ENCODE measurements at regions not wholly inside any gene's neighbourhood (a gene's known extent, or its start where the extent isn't known, plus 50 kb on each side); places are given as distances from the start of the nearest gene placed in this dataset.
"Not testable (repeated sequence)": the region's sequence is repeated elsewhere in the genome, so short reads cannot be mapped to it uniquely, and the experiment has no call there.

GRCh38 chr18:14460364-14460763 is 83.0 kb downstream of the POTEC start:
- not testable (repeated sequence) for DNase-seq (ENCODE audit: low read depth, low spot score)

GRCh38 chr18:14459826-14460225 is 83.6 kb downstream of the POTEC start:
- DNase-seq (ENCODE audit: low read depth, low spot score): not testable (repeated sequence)

- DNase-seq (ENCODE audit: low read depth, low spot score): not testable (repeated sequence)
Measured at GRCh38 chr18:14458009-14458945, 85.1 kb downstream of the POTEC start.

- DNase-seq (ENCODE audit: low read depth, low spot score): not testable (repeated sequence)
Measured at GRCh38 chr18:14450637-14451009, 92.8 kb downstream of the POTEC start.

- not testable (repeated sequence) for DNase-seq (ENCODE audit: low read depth, low spot score)
Measured at GRCh38 chr18:14449995-14450636, 93.3 kb downstream of the POTEC start.

GRCh38 chr18:14449062-14449461 is 94.3 kb downstream of the POTEC start:
- not testable (repeated sequence) for DNase-seq (ENCODE audit: low read depth, low spot score)

GRCh38 chr18:14447715-14448114 is 95.7 kb downstream of the POTEC start:
- DNase-seq (ENCODE audit: low read depth, low spot score): not testable (repeated sequence)

GRCh38 chr18:14435460-14435859 is 107.9 kb downstream of the POTEC start:
- not testable (repeated sequence) for DNase-seq (ENCODE audit: low read depth, low spot score)

GRCh38 chr18:14432371-14432770 is 111.0 kb downstream of the POTEC start:
- not testable (repeated sequence) for DNase-seq (ENCODE audit: low read depth, low spot score)

- DNase-seq (ENCODE audit: low read depth, low spot score): peak; percentile 17
Measured at GRCh38 chr18:14431031-14431521, 112.3 kb downstream of the POTEC start.

GRCh38 chr18:14415806-14416205 is 127.6 kb downstream of the POTEC start:
- DNase-seq (ENCODE audit: low read depth, low spot score): not testable (repeated sequence)

- not testable (repeated sequence) for DNase-seq (ENCODE audit: low read depth, low spot score)
Measured at GRCh38 chr18:14415399-14415798, 128.0 kb downstream of the POTEC start.

- DNase-seq (ENCODE audit: low read depth, low spot score): not testable (repeated sequence)
Measured at GRCh38 chr18:14395533-14395932, 147.9 kb downstream of the POTEC start.

- DNase-seq (ENCODE audit: low read depth, low spot score): not testable (repeated sequence)
Measured at GRCh38 chr18:14393563-14394103, 149.8 kb downstream of the POTEC start.

GRCh38 chr18:14392604-14393003 is 150.8 kb downstream of the POTEC start:
- DNase-seq (ENCODE audit: low read depth, low spot score): not testable (repeated sequence)

GRCh38 chr18:14384961-14385360 is 158.4 kb downstream of the POTEC start:
- not testable (repeated sequence) for DNase-seq (ENCODE audit: low read depth, low spot score)

- DNase-seq (ENCODE audit: low read depth, low spot score): not testable (repeated sequence)
Measured at GRCh38 chr18:14382666-14383065, 160.7 kb downstream of the POTEC start.

GRCh38 chr18:14379489-14379888 is 163.9 kb downstream of the POTEC start:
- DNase-seq (ENCODE audit: low read depth, low spot score): not testable (repeated sequence)

GRCh38 chr18:14378376-14378775 is 165.0 kb downstream of the POTEC start:
- DNase-seq (ENCODE audit: low read depth, low spot score): not testable (repeated sequence)

GRCh38 chr18:14361346-14361745 is 182.1 kb downstream of the POTEC start:
- DNase-seq (ENCODE audit: low read depth, low spot score): not testable (repeated sequence)

GRCh38 chr18:14357553-14358297 is 185.7 kb downstream of the POTEC start:
- not testable (repeated sequence) for DNase-seq (ENCODE audit: low read depth, low spot score)
